Urinary bladder (tissue), 3 donors: ENCODE measurements at regions not wholly inside any gene's neighbourhood (a gene's known extent, or its start where the extent isn't known, plus 50 kb on each side); places are given as distances from the start of the nearest gene placed in this dataset.

Experiments
- DNase-seq: peaks from one replicate; pipeline ENCODE4 v3.0.0-alpha.2; 2015; ENCODE audit errors: extremely low spot score
- H3K27ac ChIP-seq: one replicate; pipeline ENCODE4 v1.5.1; 2013; ENCODE audit warnings: low read depth, mild to moderate bottlenecking, moderate library complexity
- H3K36me3 ChIP-seq: one replicate; pipeline ENCODE4 v1.6.1; 2013; ENCODE audit warnings: mild to moderate bottlenecking, moderate library complexity; ENCODE audit not compliant: insufficient read depth
- H3K4me1 ChIP-seq: one replicate; pipeline ENCODE4 v1.6.1; 2013; ENCODE audit warnings: mild to moderate bottlenecking, moderate library complexity; ENCODE audit not compliant: insufficient read depth
- H3K4me3 ChIP-seq: one replicate; pipeline ENCODE4 v1.5.1; 2013; ENCODE audit warnings: low read depth, low read length
- WGBS: extraction: QIAGEN DNeasy Blood & Tissue Kit; methylation state at CpG from one replicate; pipeline ENCODE4 v1.1.7; 2013; 5-methylcytosine and 5-hydroxymethylcytosine counted together
- donor health status: healthy with polysubstance abuse.
- donor health status: healthy.

DNA sequence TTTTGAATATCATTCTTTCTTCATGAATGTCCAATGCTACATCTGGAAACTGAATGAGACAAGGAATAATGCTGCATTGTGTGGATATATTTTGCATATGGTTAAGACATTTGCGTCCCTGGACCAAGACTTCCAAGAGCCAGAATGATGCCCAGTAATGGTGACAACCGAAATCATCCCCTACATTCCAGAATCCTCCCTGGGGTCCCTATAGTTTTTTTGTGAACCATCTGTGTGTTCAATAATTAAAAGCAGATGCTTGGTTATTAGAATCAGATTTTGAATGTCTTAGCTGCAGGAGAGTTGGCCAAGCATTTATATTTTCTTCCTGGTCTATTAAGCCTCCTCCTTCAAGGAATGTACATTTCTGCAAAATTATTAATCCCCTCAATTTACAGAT lies 426.7 kb upstream of the CDH8 start:
- H3K4me1 ChIP-seq, result no peaks in the 10 kb centered on the region
- no peak overlapping the region for H3K27ac ChIP-seq
- H3K36me3 ChIP-seq, result no peaks in the 10 kb centered on the region
- H3K4me3 ChIP-seq, result no peak overlapping the region
- 85% methylated on average over 2 of the region's 2 CpGs for WGBS
- no peak for DNase-seq

DNA sequence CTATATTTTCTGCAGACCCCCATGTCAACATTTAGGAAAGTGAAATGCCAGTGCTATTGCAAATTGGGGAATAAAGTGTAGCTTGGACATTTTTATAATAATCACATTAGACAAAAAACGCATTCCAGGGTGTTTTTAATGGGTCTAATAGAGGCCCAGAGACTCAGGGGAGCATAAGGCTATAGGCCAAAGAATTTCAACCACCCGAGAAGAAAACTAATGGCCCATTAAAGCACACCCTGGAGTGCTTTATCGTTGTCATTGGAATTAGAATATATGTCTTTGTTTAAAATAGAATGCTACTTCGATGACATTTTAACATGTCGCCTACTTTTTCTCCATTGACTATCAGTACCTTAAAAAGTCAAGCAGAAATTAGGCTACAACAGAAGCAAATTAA lies 414.1 kb upstream of the CDH8 start:
- H3K4me1 ChIP-seq, result no peaks in the 10 kb centered on the region
- 27% methylated on average over 5 of the region's 5 CpGs for WGBS
- no peak for DNase-seq
- no peak overlapping the region for H3K27ac ChIP-seq
- no peaks in the 10 kb centered on the region for H3K36me3 ChIP-seq
- H3K4me3 ChIP-seq, result no peak overlapping the region

- WGBS, result 37% methylated on average over 2 of the region's 2 CpGs
- no peaks in the 10 kb centered on the region for H3K4me1 ChIP-seq
- no peak for DNase-seq
- H3K27ac ChIP-seq, result no peak overlapping the region
- H3K4me3 ChIP-seq, result no peak overlapping the region
- no peaks in the 10 kb centered on the region for H3K36me3 ChIP-seq
Observed at GRCh38 chr16:62445909-62446308, 409.7 kb upstream of the CDH8 start.

DNA sequence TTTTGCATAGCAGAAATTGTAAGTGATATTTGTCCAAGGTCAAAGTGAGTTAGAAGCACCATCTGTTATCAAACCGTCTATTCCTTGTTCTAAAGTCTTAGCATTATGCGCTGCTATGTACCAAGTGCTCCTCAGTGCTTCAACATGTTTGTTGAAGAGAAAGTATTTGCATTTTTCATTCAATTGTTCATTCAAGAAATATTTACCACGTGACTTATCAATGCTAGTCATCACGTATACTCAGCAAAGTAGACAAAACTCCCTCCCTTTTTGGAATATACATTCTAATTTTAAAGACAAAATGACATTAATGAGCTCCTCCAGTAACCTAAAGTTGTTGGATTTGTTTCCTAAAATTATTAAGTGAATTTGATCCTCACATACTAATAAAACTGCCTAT lies 388.0 kb upstream of the CDH8 start:
- no peak for DNase-seq
- H3K4me1 ChIP-seq, result no peaks in the 10 kb centered on the region
- H3K36me3 ChIP-seq, result no peaks in the 10 kb centered on the region
- H3K4me3 ChIP-seq, result no peak overlapping the region
- 80% methylated on average over 4 of the region's 4 CpGs for WGBS
- H3K27ac ChIP-seq, result no peak overlapping the region

DNA sequence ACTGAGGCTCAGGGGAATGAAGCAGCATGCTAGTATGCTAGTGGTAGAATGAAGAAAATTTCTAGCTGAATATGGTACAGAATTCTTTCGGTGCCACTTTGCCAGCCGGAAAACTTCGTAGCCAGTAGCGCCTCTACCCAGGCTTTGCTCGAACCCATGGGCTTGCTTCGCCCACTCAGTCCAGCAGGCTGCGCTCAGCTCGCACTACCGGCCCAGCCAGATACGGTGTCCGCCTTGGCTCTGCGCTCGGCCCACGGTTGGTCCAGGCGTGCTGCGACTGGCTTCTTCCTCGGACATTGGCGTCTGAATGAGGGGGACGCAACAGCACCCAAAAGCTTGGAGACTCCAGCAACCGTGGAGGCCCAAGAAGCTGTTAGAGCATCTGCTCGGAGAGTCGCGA lies 372.5 kb upstream of the CDH8 start:
- Histone ChIP-seq H3K27ac (no peak overlapping the region), H3K36me3 (no peaks in the 10 kb centered on the region), H3K4me3 (no peak overlapping the region), H3K4me1 (no peaks in the 10 kb centered on the region)
- WGBS, result 63% methylated on average over 23 of the region's 23 CpGs
- DNase-seq, result no peak

GRCh38 chr16:62406387-62406786 lies 370.1 kb upstream of the CDH8 start:
- no peaks in the 10 kb centered on the region for H3K4me1 ChIP-seq
- DNase-seq, result no peak
- H3K4me3 ChIP-seq, result no peak overlapping the region
- H3K27ac ChIP-seq, result no peak overlapping the region
- no peaks in the 10 kb centered on the region for H3K36me3 ChIP-seq

DNA sequence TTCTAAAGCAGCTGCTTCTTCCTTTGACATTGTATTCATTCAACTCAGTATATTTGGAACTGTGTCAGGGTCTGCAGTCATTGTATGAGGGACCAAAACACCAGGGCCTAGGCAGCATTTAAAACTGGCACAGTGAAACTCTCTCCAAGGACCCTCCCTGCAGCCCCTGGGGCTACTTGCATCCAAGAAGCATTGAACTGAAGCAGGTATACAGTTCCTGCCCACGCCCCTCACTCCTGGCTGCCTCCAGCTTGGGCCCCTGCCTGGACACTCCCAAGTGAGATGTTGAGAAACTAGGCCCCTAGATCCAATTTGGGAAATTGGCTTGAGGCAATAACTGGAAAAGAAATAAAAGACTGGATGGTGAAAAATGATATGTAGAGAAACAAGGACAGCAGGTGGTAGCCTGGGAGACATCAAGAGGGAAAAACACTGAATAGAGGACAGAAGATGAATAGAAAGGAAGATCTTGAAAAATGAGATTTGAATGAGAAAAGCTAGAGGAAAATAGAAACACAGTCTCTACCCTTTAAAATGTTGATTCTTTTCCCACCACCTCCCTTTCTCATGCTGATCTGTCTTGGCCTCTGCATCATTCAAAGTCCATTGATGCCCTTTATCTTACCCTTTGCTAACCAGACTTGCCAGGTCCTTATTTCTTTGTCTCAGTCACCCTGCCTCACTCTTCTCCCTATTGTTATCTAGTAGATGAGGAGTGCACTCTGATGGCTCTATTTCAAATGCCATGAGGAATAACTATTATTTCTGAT lies 368.8 kb upstream of the CDH8 start:
- H3K36me3 ChIP-seq, result no peaks in the 10 kb centered on the region
- no peak overlapping the region for H3K4me3 ChIP-seq
- 64% methylated on average over 1 of the region's 1 CpG for WGBS
- H3K27ac ChIP-seq, result no peak overlapping the region
- DNase-seq, result no peak
- H3K4me1 ChIP-seq, result no peaks in the 10 kb centered on the region

DNA sequence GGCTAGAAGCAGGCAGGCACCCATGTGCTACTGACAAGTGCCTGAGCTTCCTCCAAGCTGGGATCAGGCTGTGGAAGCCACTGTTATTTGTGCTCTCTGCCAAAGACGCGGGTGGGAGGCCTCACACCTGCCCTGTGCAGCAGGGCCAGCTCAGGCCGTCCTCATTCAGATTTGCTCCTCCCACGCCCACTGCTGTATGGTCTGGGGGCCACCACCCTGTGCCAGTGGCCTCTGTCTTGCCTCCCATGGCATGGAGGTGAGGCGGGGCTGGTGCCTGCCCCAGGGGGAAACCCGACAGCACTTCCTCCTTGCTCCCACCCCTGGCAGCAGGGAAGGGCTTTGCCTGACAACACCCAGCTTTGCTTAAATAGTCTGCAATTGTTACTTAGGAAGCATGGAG lies 356.5 kb upstream of the CDH8 start:
- 75% methylated on average over 6 of the region's 6 CpGs for WGBS

GRCh38 chr16:62391940-62392339 lies 355.7 kb upstream of the CDH8 start:
- no peaks in the 10 kb centered on the region for H3K4me1 ChIP-seq
- no peaks in the 10 kb centered on the region for H3K36me3 ChIP-seq
- no peak for DNase-seq
- 90% methylated on average over 8 of the region's 8 CpGs for WGBS
- no peak overlapping the region for H3K27ac ChIP-seq
- no peak overlapping the region for H3K4me3 ChIP-seq

More for the DNA sequence above, 356.5 kb upstream of the CDH8 start:
- Histone ChIP-seq H3K4me3 (no peak overlapping the region), H3K36me3 (no peaks in the 10 kb centered on the region), H3K4me1 (no peaks in the 10 kb centered on the region), H3K27ac (no peak overlapping the region)
- no peak for DNase-seq

DNA sequence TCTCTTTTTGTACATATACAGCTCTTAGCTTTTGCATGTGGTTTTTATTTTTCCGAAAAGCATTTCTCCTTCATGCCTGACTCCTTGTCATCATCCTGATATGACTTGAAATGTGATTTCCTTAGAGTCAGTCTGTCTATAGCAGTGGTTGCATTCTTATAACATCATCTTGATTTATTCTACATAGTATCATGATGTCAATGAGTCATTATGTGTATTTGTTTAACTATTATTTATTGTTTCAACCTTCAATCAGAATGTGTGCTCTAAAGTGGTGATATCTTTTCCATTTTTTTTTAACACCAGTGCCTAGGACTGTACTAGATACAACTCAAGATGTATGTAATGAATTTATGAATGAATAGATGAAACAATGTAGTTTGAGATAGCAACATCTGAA lies 354.9 kb upstream of the CDH8 start:
- Histone ChIP-seq H3K4me3 (no peak overlapping the region), H3K4me1 (no peaks in the 10 kb centered on the region), H3K27ac (no peak overlapping the region), H3K36me3 (no peaks in the 10 kb centered on the region)
- 81% methylated on average over 1 of the region's 1 CpG for WGBS
- DNase-seq, result no peak

DNA sequence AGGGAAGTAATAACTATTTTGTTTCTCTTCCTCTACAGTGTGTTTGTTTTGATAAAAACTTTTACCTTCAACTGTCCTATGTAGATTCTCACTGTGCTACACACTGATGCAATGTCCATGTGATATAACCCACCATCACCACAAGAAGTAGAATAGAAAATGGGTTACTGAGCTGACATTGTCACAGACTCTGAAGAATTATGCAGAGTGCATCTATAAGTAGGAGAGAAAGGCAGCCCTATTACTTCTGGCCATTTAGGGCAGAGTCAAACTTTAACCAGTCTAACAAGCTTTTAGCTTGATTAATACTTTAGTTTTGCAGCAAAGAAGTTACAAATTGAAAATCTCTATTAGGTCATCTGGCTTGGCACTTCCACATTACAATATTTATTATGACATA lies 354.0 kb upstream of the CDH8 start:
- no peak overlapping the region for H3K27ac ChIP-seq
- no peak overlapping the region for H3K4me3 ChIP-seq
- no peaks in the 10 kb centered on the region for H3K36me3 ChIP-seq
- H3K4me1 ChIP-seq, result no peaks in the 10 kb centered on the region
- no peak for DNase-seq

- WGBS, result 45% methylated on average over 5 of the region's 5 CpGs
- no peak overlapping the region for H3K27ac ChIP-seq
Observed at GRCh38 chr16:62386411-62386810, 350.2 kb upstream of the CDH8 start.

DNA sequence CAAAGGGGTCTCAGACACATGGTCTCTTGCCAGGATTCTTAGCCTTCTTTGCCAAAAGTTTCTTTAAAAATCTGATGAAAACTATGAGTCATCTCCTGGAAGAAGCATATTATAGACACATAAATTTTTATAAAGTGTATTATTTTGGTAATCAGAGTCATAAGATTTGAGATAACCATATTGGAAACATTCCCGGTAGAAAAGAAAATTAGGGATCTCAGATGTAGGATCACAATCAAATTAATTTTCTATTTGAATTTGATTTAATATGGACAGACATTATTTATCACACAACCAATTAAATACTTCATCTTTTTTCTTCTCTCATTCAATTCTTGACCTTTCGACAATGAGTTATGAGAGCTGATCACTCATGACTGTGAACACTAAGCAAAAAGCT lies 347.7 kb upstream of the CDH8 start:
- H3K4me3 ChIP-seq, result no peak overlapping the region
- H3K4me1 ChIP-seq, result no peaks in the 10 kb centered on the region
- H3K36me3 ChIP-seq, result no peaks in the 10 kb centered on the region
- no peak for DNase-seq
- WGBS, result 62% methylated on average over 2 of the region's 2 CpGs
- H3K27ac ChIP-seq, result no peak overlapping the region

More at GRCh38 chr16:62386411-62386810, 350.2 kb upstream of the CDH8 start:
- Histone ChIP-seq H3K4me1 (no peaks in the 10 kb centered on the region), H3K4me3 (no peak overlapping the region), H3K36me3 (no peaks in the 10 kb centered on the region)
- no peak for DNase-seq

- H3K27ac ChIP-seq, result no peak overlapping the region
- H3K4me3 ChIP-seq, result no peak overlapping the region
- no peaks in the 10 kb centered on the region for H3K36me3 ChIP-seq
- no peaks in the 10 kb centered on the region for H3K4me1 ChIP-seq
- no peak for DNase-seq
- 49% methylated on average over 3 of the region's 3 CpGs for WGBS
Observed at GRCh38 chr16:62370445-62370844, 334.2 kb upstream of the CDH8 start.

DNA sequence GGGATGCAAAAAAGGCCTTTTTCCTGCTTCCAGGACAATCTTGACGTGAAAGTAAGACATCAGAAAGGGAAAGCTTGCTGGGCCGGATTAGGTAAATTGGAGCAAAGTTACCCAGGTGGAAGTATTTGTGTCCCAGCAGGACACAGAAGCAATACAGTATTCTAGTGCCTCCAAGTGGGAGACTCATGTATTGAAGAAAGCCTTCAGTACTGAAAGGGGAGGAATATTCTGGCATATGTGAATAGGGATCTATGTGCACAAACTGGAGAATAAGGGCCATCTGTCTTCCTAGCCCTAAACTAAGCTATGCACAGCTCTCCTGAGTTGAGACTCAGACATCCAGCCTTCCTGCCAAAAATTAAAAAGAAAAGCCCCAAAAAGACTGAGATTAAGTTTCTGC lies 327.3 kb upstream of the CDH8 start:
- 75% methylated on average over 2 of the region's 2 CpGs for WGBS

More for the DNA sequence above, 327.3 kb upstream of the CDH8 start:
- Histone ChIP-seq H3K4me1 (no peaks in the 10 kb centered on the region), H3K27ac (no peak overlapping the region), H3K36me3 (no peaks in the 10 kb centered on the region), H3K4me3 (no peak overlapping the region)
- DNase-seq, result no peak
